Activated naive CD4-positive, alpha-beta T cell treated with anti-CD3 and anti-CD28 coated beads for 36 hours (primary cell): ENCODE measurements at regions not wholly inside any gene's neighbourhood (a gene's known extent, or its start where the extent isn't known, plus 50 kb on each side); places are given as distances from the start of the nearest gene placed in this dataset.

Experiments
- CTCF ChIA-PET: fragments of 350-600 bp; sonication (Branson Sonifier 250); formaldehyde crosslinking; loops from one replicate; lab custom pipeline; 2021; ENCODE audit warnings: antibody characterized with exemption; lab: Charles Lee
- DNase-seq: peaks from one replicate; pipeline ENCODE4 v3.0.0-alpha.2; 2020
- H3K27ac Mint-ChIP-seq: one replicate; pipeline ENCODE4 v1.8.0; 2021; ENCODE audit warnings: mild to moderate bottlenecking, mixed read lengths
- H3K27me3 Mint-ChIP-seq: one replicate; pipeline ENCODE4 v1.8.0; 2021; ENCODE audit warnings: low read depth, mixed read lengths
- H3K36me3 Mint-ChIP-seq: one replicate; pipeline ENCODE4 v1.8.0; 2021; ENCODE audit warnings: low read depth, mixed read lengths
- H3K4me1 Mint-ChIP-seq: one replicate; pipeline ENCODE4 v1.8.0; 2021; ENCODE audit warnings: low read depth, mixed read lengths
- H3K4me3 Mint-ChIP-seq: one replicate; pipeline ENCODE4 v1.8.0; 2021; ENCODE audit warnings: mild to moderate bottlenecking, moderate library complexity, mixed read lengths
- H3K9me3 Mint-ChIP-seq: one replicate; pipeline ENCODE4 v1.8.0; 2021; ENCODE audit warnings: mixed read lengths
- intact Hi-C: fragments of 100-400 bp; cut with micrococcal nuclease; formaldehyde crosslinking; loops from one replicate; pipeline ENCODE4 v1.15.1; 2023

DNA sequence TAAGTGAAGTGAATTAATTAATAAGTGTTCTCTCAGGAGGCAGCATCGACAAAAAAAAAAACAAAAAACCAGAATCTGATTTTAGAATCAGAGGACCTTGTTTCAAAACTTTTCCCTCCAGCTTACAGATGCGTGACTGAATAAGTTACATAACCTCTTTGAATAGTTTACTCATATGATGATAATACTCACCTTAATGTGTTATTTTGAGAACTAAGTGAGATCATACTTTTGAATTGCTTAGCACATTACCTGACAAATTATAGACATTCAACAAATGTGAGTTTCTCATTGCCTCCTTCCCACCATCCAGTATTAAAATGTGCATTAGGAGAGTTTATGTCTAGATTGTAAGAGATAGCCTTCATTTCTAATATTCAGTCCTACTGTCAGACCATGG is 94.0 kb downstream of the SOX2 start:
- H3K27ac Mint-ChIP-seq, result no peak overlapping the region
- intact Hi-C loops, result no loop called here
- no peaks in the 10 kb centered on the region for H3K27me3 Mint-ChIP-seq
- H3K36me3 Mint-ChIP-seq, result no peaks in the 10 kb centered on the region
- H3K4me1 Mint-ChIP-seq, result no peaks in the 10 kb centered on the region
- no peak overlapping the region for H3K4me3 Mint-ChIP-seq
- H3K9me3 Mint-ChIP-seq, result peaks cover 3% of the 10 kb centered on the region
- CTCF ChIA-PET, result no interaction called here
- no peak for DNase-seq

DNA sequence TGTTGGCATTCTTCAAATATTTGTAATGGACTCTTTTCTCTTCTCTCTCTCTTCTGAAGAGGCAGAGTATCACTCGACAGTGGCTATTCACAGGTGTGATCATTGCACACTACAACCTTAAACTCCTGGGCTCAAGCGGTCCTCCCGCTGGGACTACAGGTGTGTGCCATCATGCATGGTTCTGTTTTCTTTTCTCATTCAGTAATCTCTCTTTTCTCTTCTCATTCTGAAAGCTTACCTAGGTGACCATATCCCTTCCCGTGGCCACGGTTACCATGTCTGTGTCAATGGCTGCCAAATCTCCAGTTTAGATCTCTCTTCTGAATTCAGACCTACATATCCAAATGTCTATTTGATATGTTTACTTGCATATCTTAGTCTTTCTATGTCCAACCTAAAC is 96.3 kb downstream of the SOX2 start:
- Mint-ChIP-seq H3K4me1 (no peaks in the 10 kb centered on the region), H3K27ac (no peak overlapping the region), H3K27me3 (no peaks in the 10 kb centered on the region), H3K4me3 (no peak overlapping the region), H3K9me3 (peaks cover 3% of the 10 kb centered on the region), H3K36me3 (no peaks in the 10 kb centered on the region)
- intact Hi-C loops, result no loop called here
- no peak for DNase-seq
- CTCF ChIA-PET, result no interaction called here

DNA sequence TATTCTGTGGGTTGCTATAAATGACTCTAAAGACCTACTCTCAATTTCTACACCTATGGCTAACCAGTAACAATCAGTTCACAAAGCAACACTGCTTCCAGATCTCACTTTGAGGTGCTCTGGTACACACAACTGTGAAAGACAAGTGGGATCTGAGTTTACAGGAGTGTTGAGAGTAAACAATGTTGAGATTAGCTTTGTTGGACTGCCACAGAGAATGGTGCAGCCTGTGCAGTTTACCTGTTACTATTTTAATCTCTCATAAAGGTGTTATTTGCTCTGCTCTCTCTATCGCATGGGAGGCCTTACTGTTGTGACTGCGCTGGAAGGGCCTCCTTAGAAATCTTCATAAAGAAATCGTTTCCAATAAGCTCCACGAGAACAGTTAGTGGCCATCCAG is 112.0 kb downstream of the SOX2 start:
- Mint-ChIP-seq H3K4me3 (no peak overlapping the region), H3K27me3 (peaks cover 7% of the 10 kb centered on the region), H3K4me1 (no peaks in the 10 kb centered on the region), H3K27ac (no peak overlapping the region), H3K36me3 (no peaks in the 10 kb centered on the region), H3K9me3 (no peaks in the 10 kb centered on the region)
- CTCF ChIA-PET, result no interaction called here
- DNase-seq, result no peak
- intact Hi-C loops, result no loop called here

DNA sequence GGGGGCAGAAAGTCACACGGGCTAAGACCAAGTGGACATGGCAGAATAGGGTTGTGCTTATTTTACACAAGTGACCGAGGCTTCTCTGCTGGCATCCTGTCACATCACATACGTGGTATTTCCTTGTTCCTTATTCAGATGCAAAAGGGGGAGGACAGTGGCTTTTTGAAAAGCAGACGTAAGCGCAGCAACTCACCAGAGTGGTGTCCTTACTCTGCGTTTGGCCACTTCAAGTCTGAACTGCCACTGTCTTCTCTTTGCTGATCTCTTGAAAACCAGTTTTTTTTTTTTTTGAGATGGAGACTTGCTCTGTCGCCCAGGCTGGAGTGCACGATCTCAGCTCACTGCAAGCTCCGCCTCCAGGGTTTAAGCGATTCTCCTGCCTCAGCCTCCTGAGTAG is 113.2 kb downstream of the SOX2 start:
- Mint-ChIP-seq H3K27ac (no peak overlapping the region), H3K4me1 (no peaks in the 10 kb centered on the region), H3K27me3 (peaks cover 7% of the 10 kb centered on the region), H3K9me3 (no peaks in the 10 kb centered on the region), H3K36me3 (no peaks in the 10 kb centered on the region), H3K4me3 (no peak overlapping the region)
- CTCF ChIA-PET, result no interaction called here
- intact Hi-C loops, result no loop called here
- no peak for DNase-seq

DNA sequence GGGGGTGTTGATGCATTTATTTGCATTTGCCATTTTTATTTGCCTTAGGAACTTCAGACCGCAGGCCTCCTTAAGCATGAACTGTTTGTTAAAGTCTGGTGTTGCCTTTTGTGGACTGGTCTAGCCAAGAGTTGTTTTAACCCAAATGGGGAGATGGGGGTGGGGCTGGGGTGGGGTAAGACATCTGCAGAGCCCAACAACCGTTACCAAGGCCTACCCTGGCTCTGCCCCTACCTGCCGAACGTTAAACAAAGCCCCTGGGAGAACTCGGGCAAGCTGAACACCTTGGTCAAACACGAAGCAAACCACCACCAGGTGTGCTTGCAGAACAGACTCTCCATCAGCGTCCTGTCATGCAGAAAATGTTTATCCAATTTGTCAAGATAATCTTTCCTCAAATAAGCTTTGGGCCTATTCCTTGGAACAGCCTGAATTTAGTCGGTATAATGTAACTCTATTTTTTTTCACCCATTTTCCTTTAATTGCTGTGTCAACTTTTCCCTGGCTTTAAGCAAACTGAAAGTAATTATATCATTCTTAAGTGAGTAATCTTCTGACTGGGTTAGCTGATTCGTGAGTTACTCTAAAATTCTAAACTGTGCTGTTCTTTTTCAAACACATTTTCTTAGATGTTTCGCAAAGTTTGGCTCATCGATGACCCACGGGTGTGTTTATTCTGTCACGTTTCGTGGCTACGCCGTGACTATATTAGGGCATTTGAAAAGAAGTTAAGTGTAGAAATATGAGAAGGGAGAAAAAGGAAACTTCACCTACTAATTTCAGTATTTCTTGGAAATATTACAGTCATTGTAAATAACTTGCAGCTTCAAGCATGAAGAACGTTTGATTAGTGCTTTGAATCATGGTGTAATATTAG is 127.6 kb downstream of the SOX2 start:
- Mint-ChIP-seq H3K27me3 (peaks cover 5% of the 10 kb centered on the region), H3K4me1 (no peaks in the 10 kb centered on the region), H3K9me3 (peaks cover 2% of the 10 kb centered on the region), H3K36me3 (no peaks in the 10 kb centered on the region), H3K4me3 (no peak overlapping the region), H3K27ac (no peak overlapping the region)
- intact Hi-C loops, result no loop called here
- CTCF ChIA-PET, result no interaction called here
- no peak for DNase-seq

DNA sequence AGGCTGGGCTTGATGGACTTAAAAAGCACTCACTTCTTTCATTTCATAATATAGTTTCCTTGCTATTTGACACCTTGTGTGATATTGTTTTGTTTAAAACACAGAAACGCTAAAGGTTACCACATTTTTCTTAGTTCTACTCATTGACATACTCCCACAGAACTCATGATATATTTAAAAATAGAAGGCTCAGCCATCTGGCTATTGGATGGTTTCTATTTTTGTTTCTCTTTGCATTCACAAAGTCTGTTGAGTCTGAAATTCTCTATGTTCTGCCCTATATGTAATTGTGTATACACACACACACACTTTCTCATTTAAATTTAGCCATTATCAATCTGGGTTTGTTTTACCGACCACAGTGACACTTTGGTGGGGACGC is 128.2 kb downstream of the SOX2 start:
- no peaks in the 10 kb centered on the region for H3K36me3 Mint-ChIP-seq
- H3K4me1 Mint-ChIP-seq, result no peaks in the 10 kb centered on the region
- intact Hi-C loops, result no loop called here
- CTCF ChIA-PET, result no interaction called here
- H3K4me3 Mint-ChIP-seq, result no peak overlapping the region
- H3K27ac Mint-ChIP-seq, result no peak overlapping the region
- DNase-seq, result no peak
- peaks cover 2% of the 10 kb centered on the region for H3K9me3 Mint-ChIP-seq
- peaks cover 5% of the 10 kb centered on the region for H3K27me3 Mint-ChIP-seq

DNA sequence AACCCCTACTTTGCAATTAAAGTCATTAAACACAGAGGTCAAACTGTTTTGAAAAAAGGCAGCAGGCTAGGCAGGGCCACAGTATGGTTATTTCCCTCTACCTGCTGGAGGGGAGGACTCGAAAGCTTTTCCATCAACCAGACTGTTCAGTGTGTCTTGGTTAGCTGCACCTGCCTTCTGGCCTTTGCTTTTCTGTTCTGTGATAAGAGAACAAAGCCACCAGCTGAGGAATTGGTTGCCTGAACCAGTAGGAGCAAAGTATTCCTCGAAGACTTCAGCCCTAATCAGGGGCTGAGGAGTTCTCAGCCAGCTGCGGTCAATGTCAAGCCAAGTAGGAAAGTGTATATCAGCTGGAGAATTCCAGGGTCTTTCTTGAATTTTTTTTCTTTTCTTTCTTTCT is 132.5 kb downstream of the SOX2 start:
- Mint-ChIP-seq H3K9me3 (peaks cover 2% of the 10 kb centered on the region), H3K4me3 (no peak overlapping the region), H3K4me1 (no peaks in the 10 kb centered on the region), H3K36me3 (no peaks in the 10 kb centered on the region), H3K27me3 (peaks cover 3% of the 10 kb centered on the region), H3K27ac (no peak overlapping the region)
- DNase-seq, result no peak
- CTCF ChIA-PET, result no interaction called here
- intact Hi-C loops, result no loop called here

DNA sequence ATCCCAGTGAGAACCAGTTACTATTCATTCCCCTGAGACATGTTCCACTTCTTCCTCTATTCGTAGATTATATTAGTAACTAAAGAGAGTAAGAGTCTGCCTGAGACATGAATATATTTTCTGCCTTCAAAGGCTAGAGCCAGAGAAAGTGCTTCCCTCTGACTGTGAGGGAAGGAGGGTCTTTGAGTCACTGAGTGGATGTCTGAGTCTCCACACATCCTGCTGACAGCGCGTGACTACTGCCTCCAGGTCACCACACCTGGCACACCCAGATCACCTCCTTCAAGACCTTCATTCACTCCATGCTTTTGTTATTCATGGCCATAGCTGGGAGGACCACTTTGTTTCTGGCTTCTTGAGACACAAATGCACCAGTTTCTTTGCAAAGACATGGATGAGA is 135.6 kb downstream of the SOX2 start:
- H3K4me1 Mint-ChIP-seq, result no peaks in the 10 kb centered on the region
- no peak overlapping the region for H3K27ac Mint-ChIP-seq
- intact Hi-C loops, result no loop called here
- CTCF ChIA-PET, result no interaction called here
- no peak overlapping the region for H3K4me3 Mint-ChIP-seq
- H3K27me3 Mint-ChIP-seq, result peaks cover 3% of the 10 kb centered on the region
- no peak for DNase-seq
- no peaks in the 10 kb centered on the region for H3K9me3 Mint-ChIP-seq
- no peaks in the 10 kb centered on the region for H3K36me3 Mint-ChIP-seq

DNA sequence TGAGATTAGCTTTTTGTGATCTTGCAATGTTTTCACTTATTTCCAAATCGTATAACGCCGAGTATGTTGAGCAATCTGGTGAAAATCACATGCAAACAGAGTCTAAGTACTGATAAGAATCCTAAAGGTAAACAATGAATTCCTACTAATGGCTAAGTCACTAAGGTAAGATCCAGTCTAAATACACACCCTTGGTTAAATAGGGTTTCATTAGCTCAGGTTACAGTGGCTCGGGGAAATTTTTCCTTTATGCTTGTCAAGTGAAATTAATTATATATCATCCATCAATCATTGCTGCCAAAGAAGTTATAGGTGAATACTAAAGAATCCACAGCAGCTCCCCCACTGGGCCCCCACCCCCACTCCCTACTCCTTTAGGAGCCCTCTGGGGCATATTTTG is 139.3 kb downstream of the SOX2 start:
- no peak overlapping the region for H3K27ac Mint-ChIP-seq
- no peak overlapping the region for H3K4me3 Mint-ChIP-seq
- no peaks in the 10 kb centered on the region for H3K4me1 Mint-ChIP-seq
- no peaks in the 10 kb centered on the region for H3K27me3 Mint-ChIP-seq
- intact Hi-C loops, result no loop called here
- H3K36me3 Mint-ChIP-seq, result no peaks in the 10 kb centered on the region
- H3K9me3 Mint-ChIP-seq, result peaks cover 1% of the 10 kb centered on the region
- no peak for DNase-seq
- CTCF ChIA-PET, result no interaction called here

DNA sequence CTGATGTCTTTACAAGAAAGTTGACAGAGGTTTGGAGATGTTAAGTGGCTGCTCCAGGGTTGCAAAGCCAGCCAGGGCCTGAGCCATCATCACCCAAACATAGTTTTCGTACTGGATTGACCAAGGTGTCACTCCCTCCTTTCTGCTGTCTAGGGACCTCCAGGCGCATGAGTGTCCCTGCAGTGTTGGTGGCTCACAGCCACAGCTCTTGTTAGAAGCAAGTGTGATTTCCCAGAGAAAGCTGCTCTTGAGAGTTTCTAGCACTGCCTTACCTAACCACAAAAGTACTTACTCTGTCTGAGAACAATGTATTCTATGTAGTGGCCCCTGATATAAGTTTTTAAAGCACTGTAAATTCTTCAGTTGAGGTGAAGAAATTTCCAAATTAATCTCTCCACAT is 144.1 kb downstream of the SOX2 start:
- Mint-ChIP-seq H3K4me3 (no peak overlapping the region), H3K27ac (no peak overlapping the region), H3K4me1 (no peaks in the 10 kb centered on the region), H3K9me3 (peaks cover 1% of the 10 kb centered on the region), H3K27me3 (peaks cover 2% of the 10 kb centered on the region), H3K36me3 (no peaks in the 10 kb centered on the region)
- intact Hi-C loops, result no loop called here
- CTCF ChIA-PET, result no interaction called here
- DNase-seq, result no peak

DNA sequence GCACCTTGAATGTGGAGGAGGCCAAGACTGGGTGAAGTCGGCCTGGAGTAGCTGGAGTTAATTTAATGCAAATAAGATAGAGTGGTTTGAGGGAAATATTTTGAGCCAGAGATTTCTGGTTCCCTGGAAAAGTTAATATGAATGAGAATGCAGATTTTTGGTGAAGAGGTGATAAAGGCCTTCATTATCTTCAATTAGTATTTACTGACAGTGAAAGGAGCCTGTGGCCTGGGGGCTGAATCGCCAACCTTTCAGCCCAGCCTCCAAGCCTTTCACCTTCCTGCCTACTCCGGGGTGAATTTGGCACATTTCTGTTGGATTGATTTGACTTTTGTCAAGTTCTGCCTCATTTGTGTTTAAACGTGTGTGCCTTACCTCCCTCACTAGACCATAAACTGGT is 147.8 kb downstream of the SOX2 start:
- Mint-ChIP-seq H3K4me3 (no peak overlapping the region), H3K27ac (no peak overlapping the region), H3K4me1 (no peaks in the 10 kb centered on the region), H3K36me3 (no peaks in the 10 kb centered on the region), H3K9me3 (peaks cover 1% of the 10 kb centered on the region), H3K27me3 (peaks cover 2% of the 10 kb centered on the region)
- CTCF ChIA-PET, result no interaction called here
- intact Hi-C loops, result no loop called here
- DNase-seq, result no peak

DNA sequence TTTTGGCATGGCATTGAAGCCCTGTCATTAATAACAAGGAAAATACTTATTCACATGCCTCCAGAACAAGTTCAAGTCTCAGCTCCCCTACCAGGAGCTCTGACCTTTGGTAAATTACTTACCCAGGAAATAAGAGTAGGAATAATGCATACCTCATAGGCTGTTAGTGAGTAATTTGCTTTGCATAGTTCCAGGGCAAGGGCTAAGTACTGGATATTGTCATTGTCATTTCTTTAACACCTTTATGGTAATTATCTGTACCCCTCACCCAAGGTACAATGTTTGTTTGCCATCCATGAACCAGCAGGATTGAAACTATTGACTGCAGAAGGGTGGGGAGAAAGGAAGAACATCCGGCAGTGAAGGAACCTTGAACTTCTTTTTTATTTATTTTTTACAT is 148.5 kb downstream of the SOX2 start:
- no peak overlapping the region for H3K27ac Mint-ChIP-seq
- H3K9me3 Mint-ChIP-seq, result no peaks in the 10 kb centered on the region
- intact Hi-C loops, result no loop called here
- H3K4me3 Mint-ChIP-seq, result no peak overlapping the region
- H3K27me3 Mint-ChIP-seq, result peaks cover 2% of the 10 kb centered on the region
- H3K36me3 Mint-ChIP-seq, result no peaks in the 10 kb centered on the region
- CTCF ChIA-PET, result no interaction called here
- H3K4me1 Mint-ChIP-seq, result no peaks in the 10 kb centered on the region
- no peak for DNase-seq

DNA sequence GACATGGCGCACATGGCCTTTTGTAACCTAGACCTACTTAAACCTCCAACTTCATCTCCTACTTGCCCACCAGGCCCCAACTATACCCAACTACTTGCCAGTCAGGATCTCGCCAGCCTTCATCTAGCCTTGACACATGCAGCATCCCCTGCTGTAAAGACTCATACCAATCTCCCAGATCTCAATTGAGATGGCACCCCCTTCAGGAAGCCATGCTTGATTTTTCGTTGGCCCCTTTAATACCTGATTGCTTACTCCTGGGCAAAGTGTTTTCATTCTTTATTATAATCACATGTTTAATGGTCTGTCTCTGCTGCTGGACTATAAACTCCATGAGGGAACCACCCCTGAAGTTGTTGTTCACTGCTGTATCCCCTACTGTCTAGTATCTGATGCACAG is 150.8 kb downstream of the SOX2 start:
- Mint-ChIP-seq H3K4me1 (no peaks in the 10 kb centered on the region), H3K27me3 (peaks cover 6% of the 10 kb centered on the region), H3K36me3 (no peaks in the 10 kb centered on the region), H3K9me3 (no peaks in the 10 kb centered on the region), H3K4me3 (no peak overlapping the region), H3K27ac (no peak overlapping the region)
- DNase-seq, result no peak
- intact Hi-C loops, result no loop called here
- CTCF ChIA-PET, result no interaction called here
